ENCODE measurements at regions not wholly inside any gene's neighbourhood (a gene's known extent, or its start where the extent isn't known, plus 50 kb on each side); places are given as distances from the start of the nearest gene placed in this dataset.

DNA sequence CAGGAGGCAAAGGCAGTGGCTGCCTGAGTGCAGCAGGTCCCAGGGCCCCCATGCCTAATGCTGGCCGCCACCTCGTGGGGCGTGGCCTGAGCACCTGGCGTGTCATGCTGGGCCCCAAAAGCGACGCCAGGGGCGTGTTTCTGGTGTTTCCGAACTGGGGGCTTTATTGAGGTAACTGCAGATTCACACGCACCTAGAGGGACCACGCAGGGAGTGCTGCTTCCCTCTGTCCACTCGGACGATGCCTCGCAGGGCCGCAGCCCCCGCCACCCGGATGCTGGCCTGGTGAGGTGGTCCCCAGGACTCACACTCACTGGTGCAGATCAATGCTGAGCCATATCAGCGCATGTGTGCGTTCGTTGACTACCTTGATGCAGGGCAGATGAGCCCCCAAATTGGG lies 736.2 kb downstream of the BRD1 start:
- DNase-seq, result no peak

- DNase-seq, result no peak
Observed at GRCh38 chr22:49090853-49091135, 736.9 kb downstream of the BRD1 start.

DNA sequence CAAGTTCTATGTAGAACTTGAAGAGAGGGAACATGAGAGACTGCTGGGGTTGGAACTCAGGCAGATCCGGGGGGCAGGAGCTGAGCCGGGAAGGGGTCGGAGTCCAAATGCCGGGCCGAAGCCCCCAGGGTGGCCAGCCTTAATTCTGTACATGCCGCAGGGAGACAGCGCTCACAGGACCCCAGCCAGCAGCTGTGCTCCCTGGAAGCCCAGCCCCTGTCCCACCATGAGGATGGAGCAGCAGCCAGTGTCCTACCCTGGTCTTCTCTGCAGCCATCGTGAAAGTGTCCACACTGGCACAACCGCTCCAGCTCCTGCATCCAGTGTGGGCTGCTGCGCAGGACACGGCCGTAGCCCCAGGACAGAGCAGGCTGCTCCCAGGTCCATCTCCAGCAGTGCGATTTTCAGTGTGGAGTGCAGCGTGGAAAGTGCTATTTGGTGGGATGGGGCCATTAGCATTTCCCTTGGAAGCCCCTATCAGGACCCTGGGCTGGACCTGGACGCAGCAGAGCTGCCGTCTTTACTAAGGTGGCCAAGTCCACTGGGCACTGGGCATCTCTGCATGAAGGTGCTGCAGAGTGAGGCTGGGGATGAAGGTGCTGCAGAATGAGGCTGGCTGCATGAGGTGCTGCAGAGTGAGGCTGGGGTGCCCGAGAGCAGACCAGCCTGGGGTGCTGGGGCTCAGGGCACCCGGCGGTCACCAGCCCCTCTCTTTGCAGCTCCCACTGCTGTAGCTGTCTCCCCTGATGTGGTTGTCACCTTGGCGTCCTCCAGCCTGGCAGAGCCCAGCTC lies 737.4 kb downstream of the BRD1 start:
- no peak for DNase-seq

DNA sequence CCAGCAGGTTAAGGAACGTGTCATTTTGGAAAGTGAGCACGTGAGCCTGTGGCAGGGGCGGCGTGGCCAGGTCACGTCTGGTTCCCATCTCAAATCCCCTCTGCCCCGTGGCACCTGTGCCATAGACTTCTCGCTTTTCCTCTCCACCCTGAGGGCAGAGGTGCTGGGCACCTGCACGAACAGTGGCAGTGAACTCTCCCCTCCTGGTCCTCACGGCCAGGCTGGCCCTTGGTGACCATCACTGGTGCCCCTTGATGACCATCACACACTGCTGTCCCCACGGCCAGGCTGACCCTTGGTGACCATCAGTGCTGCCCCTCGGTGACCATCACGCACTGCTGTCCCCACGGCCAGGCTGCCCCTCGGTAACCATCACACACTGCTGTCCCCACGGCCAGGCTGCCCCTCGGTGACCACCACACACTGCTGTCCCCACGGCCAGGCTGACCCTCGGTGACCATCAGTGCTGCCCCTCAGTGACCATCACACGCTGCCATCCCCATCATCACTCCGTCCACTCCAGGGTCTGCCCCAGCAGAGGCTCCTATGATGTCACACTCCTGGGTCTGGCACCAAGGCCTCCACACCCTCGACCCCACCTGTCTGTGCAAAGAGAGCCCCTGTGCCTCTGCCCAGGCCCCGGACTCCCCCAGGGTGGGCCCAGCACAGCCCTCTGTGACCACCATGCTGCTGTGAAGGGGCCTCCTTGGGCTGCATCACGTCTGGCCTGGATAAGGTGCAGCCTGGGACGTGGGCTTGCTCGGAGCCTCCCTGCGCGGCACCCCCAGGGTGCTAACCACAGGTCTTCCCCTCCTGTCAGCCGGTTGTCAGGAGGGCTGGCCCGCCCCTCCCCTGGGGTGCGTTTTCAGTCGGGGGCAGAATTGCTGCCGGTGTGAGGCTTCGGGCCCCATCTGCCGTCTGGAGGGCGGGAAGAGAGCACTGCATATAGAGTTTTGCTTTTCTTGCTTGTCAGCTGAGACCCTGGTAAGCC lies 738.6 kb downstream of the BRD1 start:
- no peak for DNase-seq

GRCh38 chr22:49087716-49088601 lies 739.7 kb downstream of the BRD1 start:
- no peak for DNase-seq

DNA sequence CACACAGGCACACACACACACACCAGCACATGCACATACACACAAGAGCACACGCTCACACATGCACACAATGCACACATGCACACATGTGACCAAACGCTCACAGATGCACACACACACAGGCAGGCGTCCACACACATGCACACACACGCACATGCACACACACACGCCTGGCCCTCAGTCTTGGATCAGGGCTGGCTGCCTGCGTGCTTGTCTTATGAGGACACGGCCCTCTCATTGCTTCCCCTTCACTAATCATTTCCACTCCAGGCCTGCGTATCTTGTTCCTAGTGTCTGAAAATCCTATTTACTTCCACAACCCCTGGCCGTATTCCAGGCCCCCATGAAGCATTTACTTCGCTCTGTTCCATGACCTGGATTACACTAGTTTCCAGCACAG lies 740.5 kb downstream of the BRD1 start:
- DNase-seq, result no peak

- DNase-seq, result no peak
Observed at GRCh38 chr22:49086606-49087157, 741.0 kb downstream of the BRD1 start.

DNA sequence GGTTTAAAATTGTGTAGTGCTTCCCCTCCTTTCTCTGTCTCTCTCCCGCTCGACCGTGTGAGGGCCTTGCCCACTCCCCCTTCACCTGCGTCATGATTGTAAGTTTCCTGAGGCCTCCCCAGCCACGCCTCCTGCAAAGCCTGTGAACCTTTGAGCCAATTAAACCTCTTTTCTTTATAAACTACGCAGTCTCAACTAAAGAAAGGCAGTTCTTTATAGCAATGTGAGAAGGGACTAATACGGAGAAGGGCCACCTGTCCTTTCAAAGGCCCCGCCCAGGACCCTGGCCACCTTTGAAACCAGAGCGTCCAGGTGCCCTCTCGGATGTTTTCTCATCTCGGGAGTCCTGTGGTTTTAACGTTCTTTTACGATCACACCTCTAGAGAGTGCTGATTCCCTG lies 741.5 kb downstream of the BRD1 start:
- DNase-seq, result no peak

DNA sequence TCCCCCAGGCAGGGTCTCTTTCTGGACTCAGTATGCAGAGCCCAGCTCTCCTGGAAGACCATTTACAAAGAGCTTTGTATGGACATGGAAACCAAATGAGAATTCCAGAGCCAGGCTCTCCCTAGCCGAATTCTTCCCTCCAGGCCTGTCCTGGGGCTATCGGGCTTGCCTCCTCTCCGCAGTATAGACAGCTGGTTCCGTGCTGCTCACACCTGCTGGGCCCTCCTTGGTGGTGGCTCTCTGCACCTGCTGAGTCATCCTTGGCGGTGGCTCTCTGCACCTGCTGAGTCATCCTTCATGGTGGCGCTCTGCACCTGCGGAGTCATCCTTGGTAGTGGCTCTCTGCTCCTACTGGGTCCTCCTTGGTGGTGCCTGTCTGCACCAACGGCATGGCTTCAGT lies 743.5 kb downstream of the BRD1 start:
- DNase-seq, result peak; percentile 15

GRCh38 chr22:49083607-49084006 lies 744.1 kb downstream of the BRD1 start:
- DNase-seq, result no peak

DNA sequence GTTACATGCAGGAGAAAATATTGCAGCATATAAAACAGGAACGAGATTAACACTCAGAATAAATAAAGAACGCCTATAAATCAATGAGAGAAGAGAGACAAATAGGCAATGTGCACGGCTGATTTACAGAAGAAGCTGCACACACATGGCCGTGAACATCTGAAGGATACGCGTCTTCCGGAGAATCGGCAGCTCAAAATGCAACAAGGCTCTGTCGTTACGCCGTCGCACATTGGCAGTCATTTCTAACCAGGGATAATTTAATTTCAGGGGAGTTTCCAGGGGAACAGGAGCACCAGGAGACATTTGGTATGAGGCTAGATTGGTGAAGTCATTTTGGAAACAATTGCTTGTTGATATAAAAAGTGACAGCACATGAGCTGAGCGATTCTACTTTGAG lies 745.2 kb downstream of the BRD1 start:
- no peak for DNase-seq

DNA sequence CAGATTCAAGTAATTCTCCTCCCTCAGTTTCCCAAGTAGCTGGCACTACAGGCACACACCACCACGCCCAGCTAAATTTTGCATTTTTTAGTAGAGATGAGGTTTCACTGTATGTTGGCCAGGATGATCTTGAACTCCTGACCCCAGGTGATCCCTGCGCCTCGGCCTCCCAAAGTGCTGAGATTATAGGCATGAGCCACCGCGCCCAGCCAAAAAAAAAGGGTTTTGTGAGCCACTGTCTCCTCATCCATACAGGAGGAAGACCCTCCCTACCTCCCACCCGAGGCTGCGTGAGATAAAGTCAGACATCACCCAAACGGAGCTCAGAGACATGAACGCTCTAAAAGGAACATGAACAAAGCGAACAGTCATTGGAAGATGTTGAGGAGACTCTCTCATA lies 745.7 kb downstream of the BRD1 start:
- DNase-seq, result no peak

GRCh38 chr22:49081261-49081666 lies 746.4 kb downstream of the BRD1 start:
- no peak for DNase-seq

DNA sequence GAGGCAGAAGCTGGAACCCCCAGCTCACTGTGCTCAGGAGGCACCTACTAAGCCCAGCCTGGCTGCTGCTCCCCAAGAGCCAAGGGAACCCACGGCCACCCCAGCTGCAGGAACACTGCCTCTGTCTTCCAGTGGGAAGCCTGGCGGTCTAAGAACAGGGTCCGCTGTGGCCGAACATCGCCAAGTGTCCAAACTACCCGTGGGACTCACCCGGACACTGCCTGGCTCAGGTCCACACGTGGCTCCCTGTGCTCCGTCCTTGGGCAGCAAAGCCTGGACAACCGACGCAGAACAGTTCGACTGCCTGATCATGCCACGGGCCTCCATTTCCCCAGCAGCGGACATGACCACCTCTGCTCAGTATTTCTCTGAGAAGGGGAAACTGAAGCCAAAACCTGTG lies 747.0 kb downstream of the BRD1 start:
- no peak for DNase-seq

DNA sequence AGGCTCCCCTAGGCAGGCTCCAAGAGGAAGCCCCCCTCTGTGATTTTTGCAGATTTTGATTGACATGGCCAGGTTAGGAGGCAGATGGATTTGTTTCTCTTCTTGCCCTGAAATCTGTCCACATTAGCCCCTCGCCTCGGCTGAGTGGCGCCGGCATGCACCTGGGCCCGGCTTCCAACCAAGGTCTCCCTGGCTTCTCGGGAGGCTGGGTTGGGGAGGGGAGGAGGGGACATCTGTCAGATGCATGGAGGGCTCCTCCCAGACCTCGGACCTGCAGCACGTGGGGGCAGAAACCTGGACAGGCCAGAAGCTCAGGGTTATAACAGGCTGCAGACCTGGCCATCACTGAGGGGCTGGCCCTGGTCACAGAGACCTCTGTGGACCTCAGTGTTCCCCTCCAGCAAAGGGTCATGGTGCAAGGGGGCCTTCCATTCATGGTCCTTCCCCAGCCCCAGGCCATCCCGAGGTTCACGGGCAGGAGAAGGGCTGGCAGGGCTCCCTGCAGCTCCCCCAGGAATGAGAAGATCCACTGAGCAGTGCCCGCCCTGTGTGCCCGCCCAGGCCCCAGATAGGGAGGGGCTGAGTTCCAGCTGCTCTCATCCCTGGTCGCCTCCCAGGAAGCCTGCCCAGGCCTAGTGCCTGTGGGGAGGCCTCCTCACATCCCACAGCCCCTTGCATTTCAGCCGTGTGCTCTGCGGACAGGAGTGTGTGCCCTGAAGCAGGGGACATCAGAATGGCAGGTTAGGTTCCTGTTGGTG lies 747.8 kb downstream of the BRD1 start:
- no peak for DNase-seq

- no peak for DNase-seq
Observed at GRCh38 chr22:49079027-49079725, 748.5 kb downstream of the BRD1 start.

DNA sequence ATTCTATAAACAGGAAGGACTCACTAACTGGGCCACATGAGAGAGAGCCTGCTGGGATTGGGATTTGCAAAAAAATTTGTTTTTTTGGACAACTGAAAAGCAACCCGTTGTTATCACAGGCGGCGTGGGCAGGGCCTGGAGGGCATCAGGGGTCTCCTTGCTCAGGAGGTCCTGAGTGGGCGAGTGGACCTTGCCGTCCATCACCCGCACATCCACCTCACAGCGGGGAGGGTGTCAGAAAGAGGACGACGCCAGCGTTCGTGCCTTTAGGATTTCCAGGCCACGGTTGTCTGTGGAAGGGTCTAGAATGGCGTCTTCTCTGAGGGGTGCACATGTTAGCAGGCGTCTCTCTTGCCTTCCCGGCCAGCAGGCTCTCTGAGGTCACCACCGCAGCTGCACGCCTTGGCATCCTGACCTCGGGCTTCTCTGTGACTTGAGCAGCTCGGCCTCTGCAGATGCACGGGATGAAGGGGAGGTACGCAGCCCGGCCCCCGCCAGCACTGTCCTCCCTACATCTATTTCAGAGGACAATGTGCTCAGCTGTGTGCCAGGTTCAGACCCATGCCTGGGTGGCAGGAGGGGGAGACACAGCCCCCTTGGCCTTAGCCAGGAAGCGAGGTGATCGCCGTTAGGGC lies 749.5 kb downstream of the BRD1 start:
- DNase-seq, result no peak

GRCh38 chr22:49077586-49077985 lies 750.1 kb downstream of the BRD1 start:
- DNase-seq, result no peak

DNA sequence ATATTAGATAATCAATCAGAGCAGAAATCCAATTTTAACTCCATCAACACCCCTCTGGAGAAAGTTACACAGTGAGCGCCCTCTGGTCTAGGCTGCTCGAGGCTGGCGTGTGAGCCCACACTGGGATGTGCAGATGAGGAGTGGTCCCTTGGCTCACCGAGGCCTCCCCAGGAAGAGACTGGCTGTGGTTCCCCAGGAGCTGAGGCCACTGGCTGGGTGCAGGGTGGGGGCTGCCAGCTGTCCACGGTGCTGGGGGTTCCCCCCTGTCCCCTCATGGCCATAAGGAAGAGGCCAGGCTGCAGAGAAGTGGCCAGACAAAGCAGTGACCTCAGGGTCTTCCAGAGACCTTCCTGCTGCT lies 750.7 kb downstream of the BRD1 start:
- DNase-seq, result no peak

GRCh38 chr22:49076300-49077035 lies 751.2 kb downstream of the BRD1 start:
- no peak for DNase-seq

Measured in activated CD4-positive, alpha-beta T cell treated with anti-CD3 and anti-CD28 coated beads, Interleukin-2, amount 50 U/mL, for 16 hours (primary cell).